ENCODE measurements at regions not wholly inside any gene's neighbourhood (a gene's known extent, or its start where the extent isn't known, plus 50 kb on each side); places are given as distances from the start of the nearest gene placed in this dataset.

DNA sequence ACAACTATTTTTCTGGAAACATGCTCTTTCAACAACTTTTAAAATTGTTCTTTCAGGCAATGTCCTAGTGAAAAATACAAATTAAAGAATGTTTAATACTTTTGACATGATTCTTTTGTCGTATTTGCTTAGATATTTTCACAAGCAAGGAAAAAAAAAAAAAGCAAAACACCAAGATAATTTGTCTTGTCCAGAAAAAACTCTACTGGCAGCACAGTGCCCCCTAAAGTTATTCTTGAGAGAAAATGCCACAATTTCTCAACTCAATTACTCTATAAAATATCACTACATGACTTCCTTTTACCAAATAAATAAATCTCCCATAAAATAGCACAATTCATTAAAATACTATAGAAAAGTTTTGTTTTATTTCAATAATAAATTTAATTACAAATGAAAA, 652.5 kb upstream of the EPHA7 start:
- Histone ChIP-seq H3K4me1 (ENCODE audit: control insufficient read depth, insufficient read depth, low read length, poor library complexity, severe bottlenecking) (no peaks in the 10 kb centered on the region), H3K27me3 (ENCODE audit: control insufficient read depth, insufficient read depth, low read length) (no peaks in the 10 kb centered on the region), H3K9me3 (ENCODE audit: control insufficient read depth in 2 of 2, low read length in 2 of 2) (no peaks in the 10 kb centered on the region), H3K36me3 (ENCODE audit: control insufficient read depth, insufficient read depth, low read length) (no peaks in the 10 kb centered on the region), H3K4me3 (ENCODE audit: low read depth, low read length) (no peak overlapping the region), H3K27ac (ENCODE audit: insufficient read depth, low read length, poor library complexity, severe bottlenecking) (no peak overlapping the region)
- Mint-ChIP-seq H3K27me3 (no peaks in the 10 kb centered on the region), H3K4me3 (no peak overlapping the region), H3K36me3 (no peaks in the 10 kb centered on the region), H3K4me1 (no peaks in the 10 kb centered on the region), H3K27ac (no peak overlapping the region), H3K9me3 (peaks cover 0 to 5% (median 2%) of the 10 kb centered on the region in 7 donors)
- DNase-seq (no peak), ATAC-seq (ENCODE audit: low read depth in 2 of 2) (no peak)

DNA sequence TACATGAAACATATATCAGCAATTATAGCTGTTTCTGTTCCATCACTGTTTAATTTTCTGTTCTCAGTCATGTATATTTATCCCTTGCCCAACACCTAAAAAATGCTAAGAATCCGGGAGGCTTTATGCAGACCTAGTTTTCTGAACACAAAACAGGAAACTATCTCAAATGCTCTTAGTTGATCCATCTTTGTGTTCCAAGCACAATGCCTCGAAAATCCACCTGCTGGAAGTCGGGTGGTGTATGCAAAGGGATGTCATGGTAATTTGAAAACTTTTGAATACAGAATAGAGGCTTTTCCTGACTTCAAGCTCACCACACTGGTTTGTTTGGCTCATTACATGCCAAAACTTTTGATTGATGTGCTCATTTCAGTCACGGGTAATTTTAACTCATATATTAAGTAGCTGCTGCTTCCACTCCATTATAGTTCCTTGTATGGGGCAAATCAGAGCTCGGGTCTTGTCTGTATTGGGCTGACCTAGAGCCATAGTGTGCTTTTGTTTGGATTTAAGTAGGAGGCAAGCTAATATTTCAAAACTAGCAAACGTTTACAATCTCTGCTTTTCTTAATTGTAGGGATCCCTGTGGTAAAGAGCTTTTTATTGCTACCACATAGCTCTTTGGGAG, 646.5 kb upstream of the EPHA7 start:
- Histone ChIP-seq H3K36me3 (ENCODE audit: control insufficient read depth, insufficient read depth, low read length) (no peaks in the 10 kb centered on the region), H3K4me3 (ENCODE audit: low read depth, low read length) (no peak overlapping the region), H3K27ac (ENCODE audit: insufficient read depth, low read length, poor library complexity, severe bottlenecking) (no peak overlapping the region), H3K27me3 (ENCODE audit: control insufficient read depth, insufficient read depth, low read length) (no peaks in the 10 kb centered on the region), H3K9me3 (ENCODE audit: control insufficient read depth in 2 of 2, low read length in 2 of 2) (peaks cover 0 to under 1% of the 10 kb centered on the region in 2 experiments), H3K4me1 (ENCODE audit: control insufficient read depth, insufficient read depth, low read length, poor library complexity, severe bottlenecking) (no peaks in the 10 kb centered on the region)
- Mint-ChIP-seq H3K4me3 (no peak overlapping the region), H3K36me3 (no peaks in the 10 kb centered on the region), H3K9me3 (peaks cover 0 to 4% (median 1%) of the 10 kb centered on the region in 7 donors), H3K27me3 (no peaks in the 10 kb centered on the region), H3K27ac (no peak overlapping the region), H3K4me1 (no peaks in the 10 kb centered on the region)
- no peak for DNase-seq
- no peak for ATAC-seq (ENCODE audit: low read depth in 2 of 2)

DNA sequence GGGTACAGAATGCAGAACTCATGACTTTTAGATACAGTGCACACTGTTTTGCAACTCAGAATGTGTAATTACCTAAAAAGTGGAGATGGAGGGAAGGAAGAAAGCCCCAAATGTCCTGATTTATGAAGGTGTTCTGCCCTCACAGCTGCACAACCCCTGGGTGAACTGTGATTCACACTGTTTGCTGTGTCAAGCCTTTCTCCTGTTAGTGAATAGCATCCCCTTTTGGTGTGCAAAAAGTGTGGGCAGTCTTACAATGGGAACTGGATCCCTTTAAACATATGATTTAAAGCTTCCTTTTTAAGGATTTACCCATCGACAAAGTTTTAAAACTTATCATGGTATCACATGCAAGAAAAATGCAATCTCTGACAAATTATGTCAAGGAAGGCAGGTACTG, 633.4 kb upstream of the EPHA7 start:
- H3K4me1 Mint-ChIP-seq = no peaks in the 10 kb centered on the region
- Histone ChIP-seq H3K27me3 (ENCODE audit: control insufficient read depth, insufficient read depth, low read length) (no peaks in the 10 kb centered on the region), H3K4me3 (ENCODE audit: low read depth, low read length) (no peak overlapping the region), H3K9me3 (ENCODE audit: control insufficient read depth in 2 of 2, low read length in 2 of 2) (no peaks in the 10 kb centered on the region), H3K36me3 (ENCODE audit: control insufficient read depth, insufficient read depth, low read length) (no peaks in the 10 kb centered on the region), H3K4me1 (ENCODE audit: control insufficient read depth, insufficient read depth, low read length, poor library complexity, severe bottlenecking) (no peaks in the 10 kb centered on the region), H3K27ac (ENCODE audit: insufficient read depth, low read length, poor library complexity, severe bottlenecking) (no peak overlapping the region)
- no peak overlapping the region for H3K27ac Mint-ChIP-seq
- DNase-seq = no peak
- peaks cover 0 to 14% (median 4%) of the 10 kb centered on the region in 7 donors for H3K9me3 Mint-ChIP-seq
- H3K36me3 Mint-ChIP-seq = no peaks in the 10 kb centered on the region
- H3K4me3 Mint-ChIP-seq = no peak overlapping the region
- no peaks in the 10 kb centered on the region for H3K27me3 Mint-ChIP-seq
- no peak for ATAC-seq (ENCODE audit: low read depth in 2 of 2)

GRCh38 chr6:94050515-94050914, 631.2 kb upstream of the EPHA7 start:
- no peaks in the 10 kb centered on the region for H3K9me3 ChIP-seq (ENCODE audit: control insufficient read depth in 2 of 2, low read length in 2 of 2)
- H3K27ac Mint-ChIP-seq = no peak overlapping the region

GRCh38 chr6:94049001-94049400, 629.6 kb upstream of the EPHA7 start:
- Mint-ChIP-seq H3K4me3 (no peak overlapping the region), H3K27ac (no peak overlapping the region), H3K36me3 (no peaks in the 10 kb centered on the region), H3K9me3 (peaks cover 0 to 12% (median 2%) of the 10 kb centered on the region in 7 donors), H3K27me3 (no peaks in the 10 kb centered on the region), H3K4me1 (no peaks in the 10 kb centered on the region)
- H3K36me3 ChIP-seq (ENCODE audit: control insufficient read depth, insufficient read depth, low read length) = no peaks in the 10 kb centered on the region
- H3K9me3 ChIP-seq (ENCODE audit: control insufficient read depth in 2 of 2, low read length in 2 of 2) = no peaks in the 10 kb centered on the region
- H3K27me3 ChIP-seq (ENCODE audit: control insufficient read depth, insufficient read depth, low read length) = no peaks in the 10 kb centered on the region
- no peak for ATAC-seq (ENCODE audit: low read depth in 2 of 2)
- H3K27ac ChIP-seq (ENCODE audit: insufficient read depth, low read length, poor library complexity, severe bottlenecking) = no peak overlapping the region
- DNase-seq = no peak
- no peaks in the 10 kb centered on the region for H3K4me1 ChIP-seq (ENCODE audit: control insufficient read depth, insufficient read depth, low read length, poor library complexity, severe bottlenecking)
- no peak overlapping the region for H3K4me3 ChIP-seq (ENCODE audit: low read depth, low read length)

More at GRCh38 chr6:94050515-94050914, 631.2 kb upstream of the EPHA7 start:
- H3K36me3 Mint-ChIP-seq = no peaks in the 10 kb centered on the region
- peaks cover 0 to 12% (median 2%) of the 10 kb centered on the region in 7 donors for H3K9me3 Mint-ChIP-seq
- Histone ChIP-seq H3K27me3 (ENCODE audit: control insufficient read depth, insufficient read depth, low read length) (no peaks in the 10 kb centered on the region), H3K27ac (ENCODE audit: insufficient read depth, low read length, poor library complexity, severe bottlenecking) (no peak overlapping the region), H3K4me1 (ENCODE audit: control insufficient read depth, insufficient read depth, low read length, poor library complexity, severe bottlenecking) (no peaks in the 10 kb centered on the region), H3K36me3 (ENCODE audit: control insufficient read depth, insufficient read depth, low read length) (no peaks in the 10 kb centered on the region), H3K4me3 (ENCODE audit: low read depth, low read length) (no peak overlapping the region)
- no peak for ATAC-seq (ENCODE audit: low read depth in 2 of 2)
- H3K4me1 Mint-ChIP-seq = no peaks in the 10 kb centered on the region
- H3K27me3 Mint-ChIP-seq = no peaks in the 10 kb centered on the region
- no peak overlapping the region for H3K4me3 Mint-ChIP-seq
- no peak for DNase-seq

DNA sequence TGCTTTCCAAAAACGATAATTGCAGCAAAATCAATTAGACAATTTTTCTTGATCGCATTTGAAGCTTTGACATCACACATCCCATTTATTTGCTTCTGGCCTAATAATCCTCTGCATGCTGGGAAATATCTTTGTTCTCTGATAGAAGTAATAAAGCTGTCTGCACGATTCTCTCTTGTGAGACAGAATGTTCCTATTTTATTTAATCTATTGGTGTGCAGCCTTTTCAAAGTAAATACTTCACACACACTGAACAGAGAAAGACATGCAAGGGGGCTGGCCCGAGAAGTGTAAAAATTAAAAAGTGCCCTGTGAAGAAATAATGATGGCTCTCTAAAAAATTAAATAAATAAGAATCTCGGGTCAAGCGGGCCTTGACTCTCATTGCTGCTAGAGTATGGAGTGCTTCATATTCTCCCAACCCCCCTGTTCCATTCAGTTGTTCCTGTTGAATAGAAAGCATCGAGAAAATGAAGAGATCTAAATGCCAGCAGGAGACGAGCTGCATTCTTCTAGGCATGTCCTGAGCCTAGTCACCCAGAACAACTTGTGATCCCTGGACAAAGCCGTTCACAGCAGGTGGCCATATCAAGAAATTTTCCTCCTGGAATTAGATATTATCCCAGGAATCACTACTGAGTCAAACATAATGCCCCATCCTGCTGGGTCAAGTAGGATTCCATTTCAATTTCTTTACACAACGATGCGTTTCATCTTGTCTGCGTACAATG, 625.9 kb upstream of the EPHA7 start:
- H3K36me3 Mint-ChIP-seq = no peaks in the 10 kb centered on the region
- no peak for ATAC-seq (ENCODE audit: low read depth in 2 of 2)
- no peak overlapping the region for H3K27ac Mint-ChIP-seq
- Histone ChIP-seq H3K36me3 (ENCODE audit: control insufficient read depth, insufficient read depth, low read length) (no peaks in the 10 kb centered on the region), H3K9me3 (ENCODE audit: control insufficient read depth in 2 of 2, low read length in 2 of 2) (peaks cover 0 to 5% of the 10 kb centered on the region in 2 experiments), H3K4me1 (ENCODE audit: control insufficient read depth, insufficient read depth, low read length, poor library complexity, severe bottlenecking) (no peaks in the 10 kb centered on the region), H3K4me3 (ENCODE audit: low read depth, low read length) (no peak overlapping the region), H3K27ac (ENCODE audit: insufficient read depth, low read length, poor library complexity, severe bottlenecking) (no peak overlapping the region), H3K27me3 (ENCODE audit: control insufficient read depth, insufficient read depth, low read length) (no peaks in the 10 kb centered on the region)
- no peak for DNase-seq
- no peaks in the 10 kb centered on the region for H3K27me3 Mint-ChIP-seq
- H3K9me3 Mint-ChIP-seq = peaks cover 3 to 14% (median 5%) of the 10 kb centered on the region in 7 donors
- H3K4me1 Mint-ChIP-seq = no peaks in the 10 kb centered on the region
- no peak overlapping the region for H3K4me3 Mint-ChIP-seq

- ATAC-seq (ENCODE audit: low read depth in 2 of 2) (no peak), DNase-seq (no peak)
- Histone ChIP-seq H3K36me3 (ENCODE audit: control insufficient read depth, insufficient read depth, low read length) (no peaks in the 10 kb centered on the region), H3K27ac (ENCODE audit: insufficient read depth, low read length, poor library complexity, severe bottlenecking) (no peak overlapping the region), H3K4me1 (ENCODE audit: control insufficient read depth, insufficient read depth, low read length, poor library complexity, severe bottlenecking) (no peaks in the 10 kb centered on the region), H3K4me3 (ENCODE audit: low read depth, low read length) (no peak overlapping the region), H3K9me3 (ENCODE audit: control insufficient read depth in 2 of 2, low read length in 2 of 2) (peaks cover 0 to 8% of the 10 kb centered on the region in 2 experiments), H3K27me3 (ENCODE audit: control insufficient read depth, insufficient read depth, low read length) (no peaks in the 10 kb centered on the region)
- H3K27ac Mint-ChIP-seq = no peak overlapping the region
- H3K36me3 Mint-ChIP-seq = no peaks in the 10 kb centered on the region
- H3K27me3 Mint-ChIP-seq = no peaks in the 10 kb centered on the region
- no peak overlapping the region for H3K4me3 Mint-ChIP-seq
- H3K4me1 Mint-ChIP-seq = no peaks in the 10 kb centered on the region
- H3K9me3 Mint-ChIP-seq = peaks cover 3 to 16% (median 8%) of the 10 kb centered on the region in 7 donors
These were observed 622.8 kb upstream of the EPHA7 start for GRCh38 chr6:94041945-94042709.
